HFFc6 (cell line): ENCODE measurements at regions not wholly inside any gene's neighbourhood (a gene's known extent, or its start where the extent isn't known, plus 50 kb on each side); places are given as distances from the start of the nearest gene placed in this dataset.

Experiments used
- DNase-seq: peaks from one replicate; pipeline ENCODE4 v3.0.0-alpha.2; 2018
- H3K27ac Mint-ChIP-seq: 2 replicates; pipeline ENCODE4 v1.8.0; 2020; ENCODE audit warnings: mild to moderate bottlenecking, mixed read lengths
- H3K27me3 Mint-ChIP-seq: 2 replicates; pipeline ENCODE4 v1.8.0; 2021; ENCODE audit warnings: mild to moderate bottlenecking, moderate library complexity, mixed read lengths; ENCODE audit not compliant: insufficient read depth
- H3K36me3 Mint-ChIP-seq: 2 replicates; pipeline ENCODE4 v1.8.0; 2021; ENCODE audit warnings: low read depth, mixed read lengths
- H3K4me1 Mint-ChIP-seq: 2 replicates; pipeline ENCODE4 v1.8.0; 2020; ENCODE audit warnings: low read depth, mixed read lengths
- H3K4me3 Mint-ChIP-seq: 2 replicates; pipeline ENCODE4 v1.8.0; 2020; ENCODE audit warnings: mild to moderate bottlenecking, moderate library complexity, mixed read lengths
- H3K9me3 Mint-ChIP-seq: 2 replicates; pipeline ENCODE4 v1.8.0; 2020; ENCODE audit warnings: mild to moderate bottlenecking, mixed read lengths
- CTCF ChIP-seq: fragments of 200-600 bp; sonication (generic); IDR thresholded peaks from 2 replicates; pipeline ENCODE4 v1.5.0; 2021; ENCODE audit warnings: antibody characterized with exemption, mild to moderate bottlenecking

DNA sequence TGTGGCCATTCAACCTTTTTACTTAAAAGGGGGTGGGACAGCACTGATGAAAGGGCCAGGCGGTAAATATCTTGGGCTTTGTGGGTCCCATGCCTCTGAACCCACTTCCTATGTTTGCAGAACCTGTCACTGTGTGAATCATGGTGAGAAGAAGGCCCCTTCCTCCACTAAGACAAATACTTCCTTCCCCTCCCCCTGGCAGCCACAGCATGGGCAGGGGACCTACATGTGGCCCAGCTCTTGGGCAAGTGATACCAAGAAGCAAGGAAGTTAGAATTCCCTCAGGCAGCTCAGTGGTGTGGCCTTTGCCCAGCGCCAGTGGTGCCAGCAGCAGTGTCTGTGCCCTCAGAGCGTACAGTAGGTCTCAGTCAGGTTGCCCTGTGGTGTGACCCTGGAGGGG is 168.6 kb downstream of the TRIM33 start:
- DNase-seq: no peak
- Mint-ChIP-seq H3K4me1 (peaks cover 36% of the 10 kb centered on the region), H3K27me3 (peaks cover 5% of the 10 kb centered on the region), H3K36me3 (no peaks in the 10 kb centered on the region), H3K4me3 (no peak overlapping the region), H3K9me3 (no peaks in the 10 kb centered on the region), H3K27ac (no peak overlapping the region)
- TF ChIP-seq CTCF: no peak

GRCh38 chr1:114341856-114342255 is 169.1 kb downstream of the TRIM33 start:
- Mint-ChIP-seq H3K9me3 (no peaks in the 10 kb centered on the region), H3K27me3 (peaks cover 5% of the 10 kb centered on the region), H3K27ac (no peak overlapping the region), H3K4me3 (no peak overlapping the region), H3K4me1 (peaks cover 36% of the 10 kb centered on the region), H3K36me3 (no peaks in the 10 kb centered on the region)
- no peak for DNase-seq
- TF ChIP-seq CTCF: no peak

GRCh38 chr1:114341299-114341698 is 169.7 kb downstream of the TRIM33 start:
- Mint-ChIP-seq H3K27me3 (peaks cover 5% of the 10 kb centered on the region), H3K27ac (no peak overlapping the region), H3K4me3 (no peak overlapping the region), H3K9me3 (no peaks in the 10 kb centered on the region), H3K4me1 (peaks cover 33% of the 10 kb centered on the region), H3K36me3 (no peaks in the 10 kb centered on the region)
- DNase-seq: no peak
- no peak for TF ChIP-seq CTCF

DNA sequence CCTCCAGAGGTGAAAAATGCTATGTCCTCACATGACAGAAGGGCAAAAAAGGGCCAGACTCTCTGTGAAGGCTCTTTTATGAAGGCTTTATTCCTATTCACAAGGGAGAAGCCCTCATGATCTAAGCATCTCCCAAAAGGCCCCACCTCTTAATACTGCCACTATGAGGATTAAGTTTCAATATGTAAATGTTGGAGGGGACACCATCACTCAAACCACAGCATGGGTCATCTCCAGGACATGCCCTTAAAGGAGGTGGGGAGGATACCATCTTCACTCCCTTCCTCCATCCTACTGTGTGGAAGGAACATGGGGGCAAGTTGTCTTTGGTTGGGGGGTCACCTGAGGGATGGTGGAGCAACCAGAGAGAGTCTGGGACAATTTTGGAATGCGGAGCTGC is 170.1 kb downstream of the TRIM33 start:
- TF ChIP-seq CTCF: no peak
- DNase-seq: no peak
- no peaks in the 10 kb centered on the region for H3K9me3 Mint-ChIP-seq
- no peaks in the 10 kb centered on the region for H3K36me3 Mint-ChIP-seq
- no peak overlapping the region for H3K27ac Mint-ChIP-seq
- peaks cover 29% of the 10 kb centered on the region for H3K4me1 Mint-ChIP-seq
- no peak overlapping the region for H3K4me3 Mint-ChIP-seq
- peaks cover 5% of the 10 kb centered on the region for H3K27me3 Mint-ChIP-seq

DNA sequence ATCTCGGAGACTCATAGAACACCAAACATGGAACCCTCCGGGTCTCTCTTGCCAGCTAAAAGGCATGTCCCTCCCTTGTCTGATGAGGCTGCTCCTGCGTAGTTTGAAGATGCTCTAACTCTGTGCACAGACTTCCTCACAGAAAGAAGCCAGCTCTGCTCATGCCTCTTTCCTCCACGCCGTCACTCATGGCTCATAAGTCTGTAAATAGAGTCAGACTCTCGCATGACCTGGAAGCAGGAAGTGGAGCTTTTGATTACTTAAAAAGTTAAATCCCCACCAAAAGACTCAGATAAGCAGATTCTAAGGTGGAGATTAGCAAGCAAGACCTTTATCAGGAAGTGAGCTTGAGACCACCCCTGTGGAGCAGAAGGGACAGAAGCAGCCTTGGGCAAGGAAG is 171.6 kb downstream of the TRIM33 start:
- Mint-ChIP-seq H3K4me3 (no peak overlapping the region), H3K9me3 (no peaks in the 10 kb centered on the region), H3K27ac (no peak overlapping the region), H3K4me1 (peaks cover 14% of the 10 kb centered on the region), H3K27me3 (peaks cover 8% of the 10 kb centered on the region), H3K36me3 (no peaks in the 10 kb centered on the region)
- no peak for DNase-seq
- TF ChIP-seq CTCF: no peak
